ENCODE measurements at regions not wholly inside any gene's neighbourhood (a gene's known extent, or its start where the extent isn't known, plus 50 kb on each side); places are given as distances from the start of the nearest gene placed in this dataset.

DNA sequence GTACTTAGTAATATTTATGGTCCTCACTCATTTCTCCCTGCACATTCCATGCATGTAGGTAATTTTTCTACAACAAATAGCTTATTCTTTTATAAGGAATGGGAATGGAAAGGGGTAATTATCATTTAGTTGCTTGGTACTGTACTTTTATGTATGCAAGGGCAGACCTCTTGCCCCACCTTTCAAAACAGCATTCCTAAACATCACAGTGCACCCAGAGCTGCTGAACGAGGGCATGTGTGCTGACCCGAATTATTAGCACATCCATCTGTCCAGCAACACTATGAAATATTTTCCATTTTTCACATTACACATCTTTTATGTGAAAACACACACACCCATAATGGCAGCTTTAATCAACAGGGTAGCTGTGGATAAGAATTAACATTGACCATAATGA lies 228.6 kb upstream of the ARRDC3 start:
- Histone ChIP-seq H3K9me3 (ENCODE audit: control insufficient read depth, insufficient read depth, low read length) (no peaks in the 10 kb centered on the region), H3K27ac (ENCODE audit: low read length) (no peak overlapping the region), H3K4me3 (ENCODE audit: low read length) (no peak overlapping the region), H3K4me1 (ENCODE audit: control insufficient read depth, insufficient read depth, low read length) (no peaks in the 10 kb centered on the region), H3K27me3 (ENCODE audit: control insufficient read depth, insufficient read depth, low read length) (peaks cover 2% of the 10 kb centered on the region), H3K36me3 (ENCODE audit: control insufficient read depth, insufficient read depth, low read length) (no peaks in the 10 kb centered on the region)
- no peaks in the 10 kb centered on the region for H3K27me3 Mint-ChIP-seq (ENCODE audit: low read depth in 2 of 2)
- DNase-seq (no peak), ATAC-seq (no peak)
- TF ChIP-seq, protein P1, sequence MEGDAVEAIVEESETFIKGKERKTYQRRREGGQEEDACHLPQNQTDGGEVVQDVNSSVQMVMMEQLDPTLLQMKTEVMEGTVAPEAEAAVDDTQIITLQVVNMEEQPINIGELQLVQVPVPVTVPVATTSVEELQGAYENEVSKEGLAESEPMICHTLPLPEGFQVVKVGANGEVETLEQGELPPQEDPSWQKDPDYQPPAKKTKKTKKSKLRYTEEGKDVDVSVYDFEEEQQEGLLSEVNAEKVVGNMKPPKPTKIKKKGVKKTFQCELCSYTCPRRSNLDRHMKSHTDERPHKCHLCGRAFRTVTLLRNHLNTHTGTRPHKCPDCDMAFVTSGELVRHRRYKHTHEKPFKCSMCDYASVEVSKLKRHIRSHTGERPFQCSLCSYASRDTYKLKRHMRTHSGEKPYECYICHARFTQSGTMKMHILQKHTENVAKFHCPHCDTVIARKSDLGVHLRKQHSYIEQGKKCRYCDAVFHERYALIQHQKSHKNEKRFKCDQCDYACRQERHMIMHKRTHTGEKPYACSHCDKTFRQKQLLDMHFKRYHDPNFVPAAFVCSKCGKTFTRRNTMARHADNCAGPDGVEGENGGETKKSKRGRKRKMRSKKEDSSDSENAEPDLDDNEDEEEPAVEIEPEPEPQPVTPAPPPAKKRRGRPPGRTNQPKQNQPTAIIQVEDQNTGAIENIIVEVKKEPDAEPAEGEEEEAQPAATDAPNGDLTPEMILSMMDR (IDR thresholded peaks at IDR 0.05) = no peak
- no peaks in the 10 kb centered on the region for H3K36me3 Mint-ChIP-seq
- no peak overlapping the region for H3K4me3 Mint-ChIP-seq
- 92% methylated on average over 2 of the region's 2 CpGs for WGBS (ENCODE audit: insufficient coverage)
- no peaks in the 10 kb centered on the region for H3K4me1 Mint-ChIP-seq
- no peak overlapping the region for H3K27ac Mint-ChIP-seq
- peaks cover 0 to 2% of the 10 kb centered on the region in 2 donors for H3K9me3 Mint-ChIP-seq
- intact Hi-C loops (cut with micrococcal nuclease) = no loop called here

DNA sequence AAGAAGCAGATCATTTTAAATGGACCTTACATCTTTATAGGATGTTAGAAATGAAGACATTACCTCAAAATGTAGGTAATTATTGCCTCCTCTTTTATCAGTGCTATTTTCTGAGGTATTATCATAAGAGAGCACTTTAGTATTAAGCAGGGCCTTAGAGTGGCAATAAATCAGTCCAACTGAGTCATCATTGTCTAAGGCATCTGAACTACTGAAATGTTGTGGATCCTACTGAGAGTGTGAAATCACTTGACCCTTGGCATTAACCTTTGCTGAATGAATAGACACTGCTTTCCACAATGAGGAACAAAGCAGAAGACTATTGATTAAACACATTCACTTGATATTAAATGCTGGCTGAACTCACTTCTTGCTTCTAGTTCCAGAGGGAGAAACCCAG lies 224.6 kb upstream of the ARRDC3 start:
- no peak overlapping the region for H3K4me3 Mint-ChIP-seq
- H3K27ac Mint-ChIP-seq = no peak overlapping the region
- H3K9me3 ChIP-seq (ENCODE audit: control insufficient read depth, insufficient read depth, low read length) = no peaks in the 10 kb centered on the region
- H3K9me3 Mint-ChIP-seq = no peaks in the 10 kb centered on the region
- no peaks in the 10 kb centered on the region for H3K27me3 Mint-ChIP-seq (ENCODE audit: low read depth in 2 of 2)
- H3K36me3 ChIP-seq (ENCODE audit: control insufficient read depth, insufficient read depth, low read length) = no peaks in the 10 kb centered on the region
- no peak overlapping the region for H3K4me3 ChIP-seq (ENCODE audit: low read length)
- no peak overlapping the region for H3K27ac ChIP-seq (ENCODE audit: low read length)
- peaks cover 2% of the 10 kb centered on the region for H3K27me3 ChIP-seq (ENCODE audit: control insufficient read depth, insufficient read depth, low read length)
- no peaks in the 10 kb centered on the region for H3K4me1 ChIP-seq (ENCODE audit: control insufficient read depth, insufficient read depth, low read length)
- intact Hi-C loops (cut with micrococcal nuclease) = no loop called here
- no peak for DNase-seq
- TF ChIP-seq, protein P1 (IDR thresholded peaks at IDR 0.05) = no peak
- no peaks in the 10 kb centered on the region for H3K36me3 Mint-ChIP-seq
- ATAC-seq = no peak
- H3K4me1 Mint-ChIP-seq = no peaks in the 10 kb centered on the region

DNA sequence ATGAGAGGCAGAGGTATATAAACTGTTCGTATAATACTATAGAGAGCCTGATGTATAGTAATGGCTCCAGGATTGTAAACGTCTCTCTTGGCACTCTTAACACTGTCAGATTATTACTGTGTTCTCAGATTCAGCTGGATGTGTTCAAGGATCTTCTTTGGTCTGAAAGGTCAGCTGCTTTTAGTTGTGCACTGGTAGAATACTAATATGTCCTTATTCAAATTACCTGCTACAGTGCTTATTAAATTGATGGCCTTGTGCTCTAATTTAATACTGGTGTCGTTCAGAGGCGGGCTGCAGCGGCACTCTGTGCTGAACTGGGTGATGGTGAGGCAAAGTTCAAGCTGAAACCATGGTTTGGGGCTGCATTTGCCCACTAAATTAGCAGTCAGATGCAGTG lies 216.7 kb upstream of the ARRDC3 start:
- Mint-ChIP-seq H3K36me3 (peaks cover 7% of the 10 kb centered on the region), H3K27ac (no peak overlapping the region), H3K27me3 (ENCODE audit: low read depth in 2 of 2) (no peaks in the 10 kb centered on the region), H3K4me1 (no peaks in the 10 kb centered on the region), H3K4me3 (no peak overlapping the region), H3K9me3 (peaks cover 0 to 8% of the 10 kb centered on the region in 2 donors)
- Histone ChIP-seq H3K27ac (ENCODE audit: low read length) (no peak overlapping the region), H3K4me1 (ENCODE audit: control insufficient read depth, insufficient read depth, low read length) (no peaks in the 10 kb centered on the region), H3K36me3 (ENCODE audit: control insufficient read depth, insufficient read depth, low read length) (no peaks in the 10 kb centered on the region), H3K27me3 (ENCODE audit: control insufficient read depth, insufficient read depth, low read length) (no peaks in the 10 kb centered on the region), H3K4me3 (ENCODE audit: low read length) (no peak overlapping the region), H3K9me3 (ENCODE audit: control insufficient read depth, insufficient read depth, low read length) (no peaks in the 10 kb centered on the region)
- ATAC-seq = no peak
- DNase-seq = no peak
- WGBS (ENCODE audit: insufficient coverage) = 85% methylated on average over 5 of the region's 5 CpGs
- intact Hi-C loops (cut with micrococcal nuclease) = no loop called here
- TF ChIP-seq, protein P1 (IDR thresholded peaks at IDR 0.05) = no peak

DNA sequence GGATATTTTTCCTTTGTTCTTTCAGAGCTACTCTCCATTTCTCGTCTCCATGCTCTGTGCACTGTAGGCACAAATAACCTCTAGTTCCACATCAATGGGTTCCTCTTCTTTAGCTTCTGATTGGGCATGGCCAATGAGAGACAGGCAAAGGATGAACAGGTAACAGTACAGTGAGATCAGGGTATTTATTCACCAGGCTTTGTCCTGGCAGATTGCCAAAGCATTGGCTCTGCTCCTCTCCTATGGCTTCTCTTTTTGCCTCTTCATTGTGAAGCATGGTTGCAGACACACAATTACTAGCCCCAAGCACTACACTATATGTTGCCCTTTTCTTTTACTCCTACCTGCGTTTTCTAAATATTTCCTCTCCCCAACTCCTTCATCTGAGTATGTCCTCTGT lies 215.1 kb upstream of the ARRDC3 start:
- ATAC-seq (no peak), DNase-seq (no peak)
- Histone ChIP-seq H3K9me3 (ENCODE audit: control insufficient read depth, insufficient read depth, low read length) (peaks cover 5% of the 10 kb centered on the region), H3K4me3 (ENCODE audit: low read length) (no peak overlapping the region), H3K27ac (ENCODE audit: low read length) (no peak overlapping the region), H3K27me3 (ENCODE audit: control insufficient read depth, insufficient read depth, low read length) (no peaks in the 10 kb centered on the region), H3K4me1 (ENCODE audit: control insufficient read depth, insufficient read depth, low read length) (no peaks in the 10 kb centered on the region), H3K36me3 (ENCODE audit: control insufficient read depth, insufficient read depth, low read length) (no peaks in the 10 kb centered on the region)
- no peaks in the 10 kb centered on the region for H3K4me1 Mint-ChIP-seq
- H3K36me3 Mint-ChIP-seq = peaks cover 7% of the 10 kb centered on the region
- TF ChIP-seq, protein P1 (IDR thresholded peaks at IDR 0.05) = no peak
- H3K27ac Mint-ChIP-seq = no peak overlapping the region
- H3K4me3 Mint-ChIP-seq = no peak overlapping the region
- peaks cover 0 to 8% of the 10 kb centered on the region in 2 donors for H3K9me3 Mint-ChIP-seq
- WGBS (ENCODE audit: insufficient coverage) = 80% methylated on average over 1 of the region's 2 CpGs
- intact Hi-C loops (cut with micrococcal nuclease) = no loop called here
- no peaks in the 10 kb centered on the region for H3K27me3 Mint-ChIP-seq (ENCODE audit: low read depth in 2 of 2)
